RWPE1 (cell line): ENCODE measurements at regions not wholly inside any gene's neighbourhood (a gene's known extent, or its start where the extent isn't known, plus 50 kb on each side); places are given as distances from the start of the nearest gene placed in this dataset.
A peak's percentile ranks its signal among the peaks of the same experiment; 100 is the strongest.

ENCODE experiments used
- CTCF ChIA-PET: fragments of 350-600 bp; sonication (Branson Sonifier 250); formaldehyde crosslinking; extraction: SDS; loops from one replicate; lab custom pipeline; 2021; lab: Yijun Ruan, JAX
- POLR2A ChIA-PET: fragments of 400-600 bp; formaldehyde crosslinking; extraction: SDS; loops from one replicate; lab custom pipeline; 2020; ENCODE audit warnings: antibody characterized with exemption; ENCODE audit not compliant: low non-redundant PET; lab: Yijun Ruan, JAX
- DNase-seq: peaks from one replicate; pipeline ENCODE4 v3.0.0; 2012; ENCODE audit warnings: low spot score
- H3K27ac ChIP-seq: fragments of 450-650 bp; 2 replicates; pipeline ENCODE4 v1.5.1; 2017
- TF ChIP-seq, protein P1 (sequence below): fragments of 450-650 bp; conservative IDR thresholded peaks from 2 replicates; pipeline ENCODE4 v1.5.1; 2017; ENCODE audit warnings: low read depth, mild to moderate bottlenecking

GRCh38 chr6:130670142-130670541 lies 157.1 kb upstream of the SMLR1 start:
- H3K27ac ChIP-seq = no peak overlapping the region
- ChIA-PET CTCF (no interaction called here), POLR2A (no interaction called here)
- DNase-seq = no peak
- TF ChIP-seq, protein P1, sequence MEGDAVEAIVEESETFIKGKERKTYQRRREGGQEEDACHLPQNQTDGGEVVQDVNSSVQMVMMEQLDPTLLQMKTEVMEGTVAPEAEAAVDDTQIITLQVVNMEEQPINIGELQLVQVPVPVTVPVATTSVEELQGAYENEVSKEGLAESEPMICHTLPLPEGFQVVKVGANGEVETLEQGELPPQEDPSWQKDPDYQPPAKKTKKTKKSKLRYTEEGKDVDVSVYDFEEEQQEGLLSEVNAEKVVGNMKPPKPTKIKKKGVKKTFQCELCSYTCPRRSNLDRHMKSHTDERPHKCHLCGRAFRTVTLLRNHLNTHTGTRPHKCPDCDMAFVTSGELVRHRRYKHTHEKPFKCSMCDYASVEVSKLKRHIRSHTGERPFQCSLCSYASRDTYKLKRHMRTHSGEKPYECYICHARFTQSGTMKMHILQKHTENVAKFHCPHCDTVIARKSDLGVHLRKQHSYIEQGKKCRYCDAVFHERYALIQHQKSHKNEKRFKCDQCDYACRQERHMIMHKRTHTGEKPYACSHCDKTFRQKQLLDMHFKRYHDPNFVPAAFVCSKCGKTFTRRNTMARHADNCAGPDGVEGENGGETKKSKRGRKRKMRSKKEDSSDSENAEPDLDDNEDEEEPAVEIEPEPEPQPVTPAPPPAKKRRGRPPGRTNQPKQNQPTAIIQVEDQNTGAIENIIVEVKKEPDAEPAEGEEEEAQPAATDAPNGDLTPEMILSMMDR = no peak

DNA sequence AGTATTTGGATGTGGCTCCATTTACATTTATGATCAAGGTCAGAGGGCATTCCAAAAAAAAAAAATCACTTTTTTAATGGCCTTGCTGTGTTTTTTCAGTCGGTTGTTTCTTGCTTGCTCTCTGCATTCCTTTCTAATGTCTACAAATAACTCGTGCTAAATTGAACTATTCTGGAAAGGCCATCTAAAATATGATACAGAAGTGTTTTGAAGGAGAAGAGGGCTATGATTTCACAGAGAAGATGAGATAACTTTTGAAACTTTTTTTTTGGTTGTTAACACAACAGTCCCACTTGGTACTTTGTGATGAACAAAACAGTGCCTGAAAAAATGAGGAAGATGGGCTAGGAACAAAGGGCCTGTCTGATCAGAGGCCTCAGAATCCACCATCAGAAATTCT lies 156.1 kb upstream of the SMLR1 start:
- TF ChIP-seq, protein P1 = no peak
- ChIA-PET CTCF (no interaction called here), POLR2A (no interaction called here)
- no peak for DNase-seq
- H3K27ac ChIP-seq = no peak overlapping the region

GRCh38 chr6:130671577-130671976 lies 155.6 kb upstream of the SMLR1 start:
- no peak overlapping the region for H3K27ac ChIP-seq
- ChIA-PET POLR2A (no interaction called here), CTCF (no interaction called here)
- TF ChIP-seq, protein P1 = no peak
- no peak for DNase-seq

DNA sequence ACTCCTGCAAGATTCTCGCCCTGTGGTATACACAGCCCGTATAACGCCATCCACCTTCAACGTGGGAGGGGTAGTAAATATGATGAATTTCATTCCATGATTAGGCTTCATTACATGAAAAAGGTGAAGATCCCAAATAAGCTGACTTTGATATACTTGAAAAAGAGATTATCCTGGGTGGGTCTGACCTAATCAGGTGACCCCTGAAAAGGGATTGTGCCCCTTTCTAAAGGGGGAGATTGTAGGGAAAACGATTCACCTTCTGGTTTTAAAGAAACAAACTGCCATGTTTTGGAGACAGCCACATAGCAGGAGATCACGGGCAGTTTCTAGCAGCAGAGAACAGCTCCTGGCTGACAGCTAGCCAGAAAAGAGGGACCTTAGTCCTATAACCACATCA lies 155.1 kb upstream of the SMLR1 start:
- TF ChIP-seq, protein P1 = no peak
- CTCF ChIA-PET = interaction anchor here (0.5 kb wide), 1 partner anchor 309 kb away, joined by 3 read pairs; no protein-coding TSS in a partner anchor
- POLR2A ChIA-PET = no interaction called here

DNA sequence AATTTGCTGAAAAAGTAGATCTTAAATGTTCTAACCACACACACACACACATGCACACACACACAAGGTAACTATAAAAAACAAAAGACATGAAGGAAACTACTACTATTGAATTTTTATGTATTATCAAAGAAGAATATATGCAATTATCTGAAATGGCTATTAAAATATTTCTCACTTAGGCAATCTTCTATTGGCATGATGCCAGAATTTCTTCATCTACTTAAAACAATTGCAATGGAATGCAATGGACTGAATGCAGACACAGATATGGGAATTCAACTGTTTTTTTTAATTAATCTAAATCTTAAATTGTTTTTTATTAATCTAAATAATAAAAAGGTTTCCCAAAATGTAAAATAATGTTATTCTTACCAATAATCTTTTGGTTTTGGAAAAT lies 152.6 kb upstream of the SMLR1 start:
- POLR2A ChIA-PET = no interaction called here
- CTCF ChIA-PET = interaction anchor here (0.6 kb wide), 2 partner anchors 863 to 901 kb away, joined by 3 read pairs; no protein-coding TSS in a partner anchor
- no peak overlapping the region for H3K27ac ChIP-seq
- no peak for DNase-seq
- TF ChIP-seq, protein P1 = no peak

More for the DNA sequence above, 155.1 kb upstream of the SMLR1 start:
- no peak for DNase-seq
- H3K27ac ChIP-seq = no peak overlapping the region

- ChIA-PET POLR2A (no interaction called here), CTCF (interaction anchor here (0.6 kb wide), 2 partner anchors 863 to 901 kb away, joined by 3 read pairs; no protein-coding TSS in a partner anchor)
- DNase-seq = peak; percentile 15
Measured at GRCh38 chr6:130675072-130675471, 152.1 kb upstream of the SMLR1 start.

More at GRCh38 chr6:130675072-130675471, 152.1 kb upstream of the SMLR1 start:
- TF ChIP-seq, protein P1 = no peak
- no peak overlapping the region for H3K27ac ChIP-seq
